HUES64 (cell line): ENCODE measurements at regions not wholly inside any gene's neighbourhood (a gene's known extent, or its start where the extent isn't known, plus 50 kb on each side); places are given as distances from the start of the nearest gene placed in this dataset.

Source experiments
- H3K27ac ChIP-seq: 2 replicates; pipeline ENCODE4 v1.7.0; 2013; ENCODE audit warnings: low read depth, low read length, inconsistent platforms
- H3K27me3 ChIP-seq: 2 replicates; pipeline ENCODE4 v1.6.1; 2013; ENCODE audit warnings: mild to moderate bottlenecking, low read length; ENCODE audit not compliant: insufficient read depth
- H3K36me3 ChIP-seq: 2 replicates; pipeline ENCODE4 v1.6.1; 2013; ENCODE audit warnings: mild to moderate bottlenecking, low read length; ENCODE audit not compliant: insufficient read depth
- H3K4me1 ChIP-seq: 2 replicates; pipeline ENCODE4 v1.6.1; 2013; ENCODE audit warnings: mild to moderate bottlenecking, low read length, moderate library complexity; ENCODE audit not compliant: insufficient read depth
- H3K4me3 ChIP-seq: 2 replicates; pipeline ENCODE4 v1.5.1; 2013; ENCODE audit warnings: mild to moderate bottlenecking, low read length, moderate library complexity
- H3K9ac ChIP-seq: 2 replicates; pipeline ENCODE4 v1.6.1; 2013; ENCODE audit warnings: mild to moderate bottlenecking, low read depth, low read length
- H3K9me3 ChIP-seq: 2 replicates; pipeline ENCODE4 v1.6.1; 2013; ENCODE audit warnings: low read depth, low read length; ENCODE audit not compliant: insufficient read depth
- WGBS: fragments of 150-250, 120-280 bp; methylation state at CpG from one replicate; pipeline ENCODE4 v1.1.7; 2013; ENCODE audit warnings: missing lambda C conversion rate; 5-methylcytosine and 5-hydroxymethylcytosine counted together

GRCh38 chr14:85252011-85252410 is 277.9 kb upstream of the FLRT2 start:
- no CpG with 5 or more reads among the region's 1 CpG for WGBS
- Histone ChIP-seq H3K27ac (no peak overlapping the region), H3K27me3 (no peaks in the 10 kb centered on the region), H3K4me1 (peaks cover 23% of the 10 kb centered on the region), H3K4me3 (no peak overlapping the region), H3K36me3 (no peaks in the 10 kb centered on the region), H3K9me3 (no peaks in the 10 kb centered on the region), H3K9ac (no peak overlapping the region)

- Histone ChIP-seq H3K9ac (no peak overlapping the region), H3K27ac (no peak overlapping the region), H3K4me3 (no peak overlapping the region), H3K27me3 (no peaks in the 10 kb centered on the region), H3K9me3 (no peaks in the 10 kb centered on the region), H3K36me3 (no peaks in the 10 kb centered on the region), H3K4me1 (peaks cover 15% of the 10 kb centered on the region)
Measured at GRCh38 chr14:85254711-85255110, 275.2 kb upstream of the FLRT2 start.

DNA sequence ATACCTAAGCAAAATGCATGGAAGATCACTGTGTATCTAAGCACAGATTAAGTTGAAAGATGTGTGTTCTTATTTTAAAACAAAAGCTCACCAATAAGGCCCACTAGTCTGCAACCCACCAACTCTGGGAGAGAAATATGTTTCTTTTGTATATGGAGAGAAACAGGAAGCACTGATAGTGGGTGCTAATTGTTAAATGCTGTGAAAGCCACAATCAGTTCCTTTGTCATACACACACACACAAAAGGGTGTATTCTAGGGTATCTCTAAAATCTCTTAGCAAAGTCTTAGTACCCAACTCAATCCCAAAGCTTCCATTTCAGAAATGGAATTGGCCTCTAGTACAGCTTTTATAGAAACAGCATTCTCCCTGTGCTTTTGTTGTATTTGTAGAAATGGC is 272.7 kb upstream of the FLRT2 start:
- H3K27ac ChIP-seq, result no peak overlapping the region
- no peaks in the 10 kb centered on the region for H3K9me3 ChIP-seq
- no peak overlapping the region for H3K4me3 ChIP-seq
- H3K4me1 ChIP-seq, result no peaks in the 10 kb centered on the region
- no peaks in the 10 kb centered on the region for H3K36me3 ChIP-seq
- no peaks in the 10 kb centered on the region for H3K27me3 ChIP-seq
- H3K9ac ChIP-seq, result no peak overlapping the region

GRCh38 chr14:85263916-85264675 is 265.8 kb upstream of the FLRT2 start:
- Histone ChIP-seq H3K27ac (no peak overlapping the region), H3K36me3 (no peaks in the 10 kb centered on the region), H3K9me3 (no peaks in the 10 kb centered on the region), H3K4me1 (no peaks in the 10 kb centered on the region), H3K4me3 (no peak overlapping the region), H3K27me3 (no peaks in the 10 kb centered on the region), H3K9ac (no peak overlapping the region)
- over 99% methylated on average over 4 of the region's 4 CpGs for WGBS

GRCh38 chr14:85273099-85273677 is 256.8 kb upstream of the FLRT2 start:
- Histone ChIP-seq H3K4me3 (no peak overlapping the region), H3K27me3 (no peaks in the 10 kb centered on the region), H3K9me3 (no peaks in the 10 kb centered on the region), H3K9ac (no peak overlapping the region), H3K4me1 (no peaks in the 10 kb centered on the region), H3K27ac (no peak overlapping the region), H3K36me3 (no peaks in the 10 kb centered on the region)
- 96% methylated on average over 3 of the region's 5 CpGs for WGBS

- H3K9me3 ChIP-seq, result no peaks in the 10 kb centered on the region
- no peaks in the 10 kb centered on the region for H3K27me3 ChIP-seq
- H3K9ac ChIP-seq, result no peak overlapping the region
- WGBS, result 100% methylated on average over 1 of the region's 1 CpG
- no peak overlapping the region for H3K4me3 ChIP-seq
- H3K36me3 ChIP-seq, result no peaks in the 10 kb centered on the region
- no peak overlapping the region for H3K27ac ChIP-seq
- no peaks in the 10 kb centered on the region for H3K4me1 ChIP-seq
Measured at GRCh38 chr14:85273952-85274351, 256.0 kb upstream of the FLRT2 start.

GRCh38 chr14:85276161-85276978 is 253.6 kb upstream of the FLRT2 start:
- Histone ChIP-seq H3K27ac (no peak overlapping the region), H3K36me3 (no peaks in the 10 kb centered on the region), H3K9ac (no peak overlapping the region), H3K27me3 (no peaks in the 10 kb centered on the region), H3K4me1 (no peaks in the 10 kb centered on the region), H3K4me3 (no peak overlapping the region), H3K9me3 (no peaks in the 10 kb centered on the region)
- 97% methylated on average over 5 of the region's 5 CpGs for WGBS

DNA sequence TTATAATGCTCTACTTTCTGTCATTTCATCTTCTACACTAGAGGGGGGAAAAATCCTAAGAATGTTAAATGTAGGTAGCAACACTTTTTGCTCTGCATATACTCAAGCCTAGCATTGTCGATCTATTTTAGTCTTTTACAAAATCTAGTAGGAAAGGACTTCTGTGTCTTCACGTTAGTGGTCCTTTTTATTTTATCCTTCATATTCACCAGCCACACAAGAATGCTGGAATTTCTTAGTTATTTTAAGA is 253.0 kb upstream of the FLRT2 start:
- Histone ChIP-seq H3K27me3 (no peaks in the 10 kb centered on the region), H3K9ac (no peak overlapping the region), H3K9me3 (no peaks in the 10 kb centered on the region), H3K27ac (no peak overlapping the region), H3K4me1 (0 out of 2 replicates have a peak, but pooled peaks cover 4% of the 10 kb centered on the region), H3K4me3 (no peak overlapping the region), H3K36me3 (no peaks in the 10 kb centered on the region)
- 83% methylated on average over 2 of the region's 2 CpGs for WGBS

DNA sequence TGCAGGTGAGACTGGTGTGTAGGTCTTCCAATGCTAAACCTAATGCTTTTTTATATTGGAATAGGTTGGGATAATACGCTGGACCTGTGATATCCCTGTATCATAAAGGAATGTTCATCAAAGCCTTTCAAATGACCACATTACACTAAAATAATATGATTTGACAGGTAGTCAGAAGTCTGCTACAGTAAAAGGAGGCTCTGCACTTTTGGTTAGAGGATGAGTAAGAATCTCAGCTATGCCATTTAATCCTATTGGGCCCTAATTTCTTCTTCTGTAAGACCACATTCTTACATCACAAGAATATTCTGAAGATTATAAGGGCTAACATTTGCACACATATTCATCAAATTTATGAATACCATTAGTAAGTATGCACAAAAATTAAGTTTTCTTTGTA is 250.5 kb upstream of the FLRT2 start:
- Histone ChIP-seq H3K9me3 (no peaks in the 10 kb centered on the region), H3K4me1 (0 out of 2 replicates have a peak, but pooled peaks cover 7% of the 10 kb centered on the region), H3K9ac (no peak overlapping the region), H3K27me3 (no peaks in the 10 kb centered on the region), H3K4me3 (no peak overlapping the region), H3K36me3 (no peaks in the 10 kb centered on the region), H3K27ac (no peak overlapping the region)
- WGBS, result 100% methylated on average over 1 of the region's 1 CpG

GRCh38 chr14:85280074-85280473 is 249.9 kb upstream of the FLRT2 start:
- Histone ChIP-seq H3K4me1 (0 out of 2 replicates have a peak, but pooled peaks cover 7% of the 10 kb centered on the region), H3K9ac (no peak overlapping the region), H3K27me3 (no peaks in the 10 kb centered on the region), H3K36me3 (no peaks in the 10 kb centered on the region), H3K9me3 (no peaks in the 10 kb centered on the region), H3K4me3 (no peak overlapping the region), H3K27ac (no peak overlapping the region)
- WGBS, result 92% methylated on average over 2 of the region's 2 CpGs

DNA sequence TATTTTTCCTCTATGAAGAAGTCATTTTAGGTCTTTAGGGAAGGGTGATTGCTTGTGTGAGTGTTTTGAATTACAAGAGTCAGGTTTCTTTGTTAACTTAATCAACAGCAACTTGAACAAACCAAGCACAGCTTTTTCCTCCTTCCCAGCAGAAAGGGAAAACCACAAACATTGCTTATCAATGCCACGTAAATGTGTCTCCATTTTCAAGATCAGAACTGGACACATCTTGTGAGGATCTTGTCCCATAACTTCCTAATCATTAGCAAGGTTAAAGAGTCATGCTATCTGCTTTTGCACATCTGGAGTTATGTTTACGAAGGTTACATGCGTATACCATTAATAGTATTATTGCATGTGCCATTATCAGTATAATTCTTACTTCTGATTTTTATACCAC is 248.0 kb upstream of the FLRT2 start:
- WGBS, result 76% methylated on average over 2 of the region's 3 CpGs
- no peaks in the 10 kb centered on the region for H3K9me3 ChIP-seq
- 0 out of 2 replicates have a peak, but pooled peaks cover 7% of the 10 kb centered on the region for H3K4me1 ChIP-seq
- no peak overlapping the region for H3K27ac ChIP-seq
- H3K27me3 ChIP-seq, result no peaks in the 10 kb centered on the region
- H3K9ac ChIP-seq, result no peak overlapping the region
- no peak overlapping the region for H3K4me3 ChIP-seq
- no peaks in the 10 kb centered on the region for H3K36me3 ChIP-seq
